Breast epithelium (tissue), 4 donors: ENCODE measurements at regions not wholly inside any gene's neighbourhood (a gene's known extent, or its start where the extent isn't known, plus 50 kb on each side); places are given as distances from the start of the nearest gene placed in this dataset.

Experiments
- DNase-seq, 2 donors: peaks; one replicate each; pipeline ENCODE4 v3.0.0-alpha.2; 2019; ENCODE audit warnings: low spot score in 2 of 2
- H3K27ac ChIP-seq, 2 donors: fragments of 200-600 bp; sonication (generic) in 1 of 2; one replicate each; pipeline ENCODE4 v1.5.1; 2016 to 2019; ENCODE audit warnings: mild to moderate bottlenecking in 1 of 2
- H3K27me3 ChIP-seq, 2 donors: fragments of 200-600 bp; sonication (generic) in 1 of 2; one replicate each; pipeline versions ENCODE4 v1.5.1 to v1.6.0; 2017 to 2019; ENCODE audit warnings: control low read depth in 1 of 2, mild to moderate bottlenecking in 1 of 2
- H3K36me3 ChIP-seq: fragments of 200-600 bp; one replicate; pipeline ENCODE4 v1.5.1; 2019
- H3K4me1 ChIP-seq, 2 donors: fragments of 200-600 bp; sonication (generic); one replicate each; pipeline ENCODE4 v1.5.1; 2016 to 2019; ENCODE audit warnings: control low read depth in 1 of 2
- H3K4me3 ChIP-seq, 3 donors: fragments of 200-600 bp; sonication (generic); 1 replicate in 2 of 3; 2 replicates in 1 of 3; pipeline ENCODE4 v1.5.1; 2016 to 2019; ENCODE audit warnings: mild to moderate bottlenecking in 3 of 3, moderate library complexity in 2 of 3
- H3K9me3 ChIP-seq, 2 donors: fragments of 200-600 bp; sonication (generic) in 1 of 2; one replicate each; pipeline ENCODE4 v1.5.1; 2016 to 2019; ENCODE audit warnings: control low read depth in 1 of 2
- POLR2A ChIP-seq: fragments of 450-650 bp; IDR thresholded peaks from one replicate; pipeline ENCODE4 v1.6.1; 2016; ENCODE audit warnings: antibody characterized with exemption, mild to moderate bottlenecking, moderate library complexity
- POLR2AphosphoS5 ChIP-seq, 3 donors: sonication (generic); formaldehyde crosslinking; IDR thresholded peaks; one replicate each; pipeline ENCODE4 v1.6.1; 2017; ENCODE audit warnings: antibody characterized with exemption in 3 of 3
- intact Hi-C: fragments of 100-400 bp; cut with DNase I; formaldehyde crosslinking; loops from one replicate; pipeline ENCODE4 v1.15.1; 2023; ENCODE audit warnings: low total_unique reads
- TF ChIP-seq, protein P1 (sequence below), 3 donors: fragments of 450-650 bp; IDR thresholded peaks; one replicate each; pipeline ENCODE4 v1.5.1; 2016 to 2017; ENCODE audit warnings: antibody characterized with exemption in 3 of 3, mild to moderate bottlenecking in 3 of 3, moderate library complexity in 3 of 3

DNA sequence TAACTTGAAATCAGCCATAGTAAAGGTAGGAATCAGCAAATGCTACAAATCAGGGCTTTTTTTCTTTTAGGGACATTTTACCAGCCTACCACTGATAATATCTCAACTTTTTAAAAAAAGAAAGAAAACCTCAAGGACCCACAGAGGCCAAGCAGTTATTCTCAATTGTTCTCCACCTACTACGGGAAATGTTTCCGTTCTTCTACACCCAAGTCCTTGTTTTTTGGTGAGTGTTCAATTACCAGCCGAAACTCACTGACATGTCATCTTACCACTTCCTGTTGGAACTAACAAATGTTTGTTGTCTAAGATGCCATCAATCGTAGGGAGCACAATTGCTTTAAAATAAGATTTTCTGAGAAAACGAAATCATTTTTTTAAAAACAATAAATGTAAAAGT, 50.2 kb upstream of the CDK1 start:
- intact Hi-C loops, result no loop called here
- H3K4me1 ChIP-seq, result no peaks in the 10 kb centered on the region
- no peak overlapping the region for H3K27ac ChIP-seq
- TF ChIP-seq, protein P1, sequence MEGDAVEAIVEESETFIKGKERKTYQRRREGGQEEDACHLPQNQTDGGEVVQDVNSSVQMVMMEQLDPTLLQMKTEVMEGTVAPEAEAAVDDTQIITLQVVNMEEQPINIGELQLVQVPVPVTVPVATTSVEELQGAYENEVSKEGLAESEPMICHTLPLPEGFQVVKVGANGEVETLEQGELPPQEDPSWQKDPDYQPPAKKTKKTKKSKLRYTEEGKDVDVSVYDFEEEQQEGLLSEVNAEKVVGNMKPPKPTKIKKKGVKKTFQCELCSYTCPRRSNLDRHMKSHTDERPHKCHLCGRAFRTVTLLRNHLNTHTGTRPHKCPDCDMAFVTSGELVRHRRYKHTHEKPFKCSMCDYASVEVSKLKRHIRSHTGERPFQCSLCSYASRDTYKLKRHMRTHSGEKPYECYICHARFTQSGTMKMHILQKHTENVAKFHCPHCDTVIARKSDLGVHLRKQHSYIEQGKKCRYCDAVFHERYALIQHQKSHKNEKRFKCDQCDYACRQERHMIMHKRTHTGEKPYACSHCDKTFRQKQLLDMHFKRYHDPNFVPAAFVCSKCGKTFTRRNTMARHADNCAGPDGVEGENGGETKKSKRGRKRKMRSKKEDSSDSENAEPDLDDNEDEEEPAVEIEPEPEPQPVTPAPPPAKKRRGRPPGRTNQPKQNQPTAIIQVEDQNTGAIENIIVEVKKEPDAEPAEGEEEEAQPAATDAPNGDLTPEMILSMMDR (IDR thresholded peaks at IDR 0.05), result no peak
- TF ChIP-seq POLR2A (no peak), POLR2AphosphoS5 (IDR thresholded peaks at IDR 0.05) (no peak)
- H3K4me3 ChIP-seq, result no peak overlapping the region
- H3K36me3 ChIP-seq, result no peaks in the 10 kb centered on the region
- no peak for DNase-seq
- no peaks in the 10 kb centered on the region for H3K9me3 ChIP-seq
- H3K27me3 ChIP-seq, result no peaks in the 10 kb centered on the region

DNA sequence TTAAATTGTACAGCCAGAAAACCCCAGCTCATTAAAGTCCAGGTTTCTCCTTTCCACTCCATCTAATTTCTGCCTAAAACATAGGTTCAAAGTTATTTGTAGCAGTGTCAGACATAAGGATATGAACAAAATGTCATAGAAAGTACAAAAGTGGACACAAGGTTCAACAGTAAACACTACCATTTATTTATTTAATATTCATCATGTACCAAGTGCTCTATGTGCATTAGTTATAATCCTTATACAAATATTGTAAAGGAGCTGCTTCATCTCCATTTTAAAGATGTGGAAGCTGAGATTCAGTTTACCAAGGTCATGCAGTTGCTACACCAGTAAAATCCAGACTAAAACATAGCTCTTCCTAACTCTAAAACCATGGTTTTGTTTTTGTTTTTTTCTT, 52.0 kb upstream of the CDK1 start:
- no peaks in the 10 kb centered on the region for H3K9me3 ChIP-seq
- DNase-seq, result no peak
- H3K4me1 ChIP-seq, result no peaks in the 10 kb centered on the region
- no peaks in the 10 kb centered on the region for H3K36me3 ChIP-seq
- intact Hi-C loops, result no loop called here
- TF ChIP-seq, protein P1 (IDR thresholded peaks at IDR 0.05), result no peak
- TF ChIP-seq POLR2AphosphoS5 (IDR thresholded peaks at IDR 0.05) (no peak), POLR2A (no peak)
- no peak overlapping the region for H3K27ac ChIP-seq
- no peak overlapping the region for H3K4me3 ChIP-seq
- no peaks in the 10 kb centered on the region for H3K27me3 ChIP-seq

DNA sequence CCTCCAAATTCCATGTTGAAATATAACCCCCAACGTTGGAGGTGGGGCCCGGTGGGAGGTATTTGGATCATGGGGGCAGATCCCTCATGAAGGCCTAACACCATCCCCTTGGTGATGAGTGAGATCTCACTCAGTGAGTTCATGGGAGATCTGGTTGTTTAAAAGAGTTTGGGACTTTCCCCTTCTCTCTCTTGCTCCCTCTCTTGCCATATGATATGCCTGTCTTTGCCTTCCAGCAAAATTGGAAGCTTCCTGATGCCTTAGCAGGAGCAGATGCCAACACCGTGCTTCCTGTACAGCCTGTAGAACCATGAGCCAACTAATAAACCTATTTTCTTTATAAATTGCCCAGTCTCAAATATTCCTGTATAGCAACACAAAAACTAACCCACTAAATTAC, 55.7 kb upstream of the CDK1 start:
- no peaks in the 10 kb centered on the region for H3K36me3 ChIP-seq
- DNase-seq, result no peak
- no peaks in the 10 kb centered on the region for H3K4me1 ChIP-seq
- TF ChIP-seq POLR2A (no peak), POLR2AphosphoS5 (IDR thresholded peaks at IDR 0.05) (no peak)
- TF ChIP-seq, protein P1 (IDR thresholded peaks at IDR 0.05), result no peak
- intact Hi-C loops, result no loop called here
- no peak overlapping the region for H3K27ac ChIP-seq
- no peaks in the 10 kb centered on the region for H3K27me3 ChIP-seq
- no peaks in the 10 kb centered on the region for H3K9me3 ChIP-seq
- no peak overlapping the region for H3K4me3 ChIP-seq

DNA sequence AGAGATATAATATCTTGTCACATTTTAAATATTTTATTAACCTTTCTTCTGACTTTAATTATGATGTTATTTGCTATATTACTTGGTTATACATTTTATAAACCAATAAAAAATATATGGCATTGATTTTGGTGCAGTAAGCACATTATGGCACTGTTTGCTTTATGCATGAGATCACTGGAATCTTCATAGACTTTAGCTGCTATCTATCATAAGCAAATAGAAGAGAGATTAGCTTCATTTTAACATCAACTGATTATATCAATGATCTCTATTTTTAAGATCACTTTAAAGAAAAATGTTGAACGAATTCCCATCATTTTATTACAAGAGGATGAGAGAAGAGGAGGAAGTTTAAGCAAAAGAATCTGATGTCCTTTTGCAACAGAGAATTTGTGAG, 58.6 kb upstream of the CDK1 start:
- H3K9me3 ChIP-seq, result no peaks in the 10 kb centered on the region
- no peak overlapping the region for H3K27ac ChIP-seq

DNA sequence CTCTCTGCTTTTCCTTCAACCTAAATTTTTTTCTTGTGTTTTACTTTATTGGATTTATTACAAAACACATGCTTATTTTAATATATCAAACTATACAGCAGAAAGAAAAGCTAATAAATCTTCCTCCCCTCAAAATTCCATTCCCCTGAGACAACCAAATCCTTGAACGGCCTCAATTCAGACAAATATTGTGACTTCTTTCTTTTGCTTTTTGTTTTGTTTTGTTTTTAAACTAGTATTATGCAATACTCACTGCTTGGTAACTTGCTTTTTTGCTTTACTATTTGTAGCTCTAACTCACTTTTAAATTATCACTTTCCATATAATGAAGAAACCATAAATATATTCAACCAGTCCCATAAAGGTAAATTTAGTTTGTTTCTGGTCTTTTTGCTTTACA, 59.4 kb upstream of the CDK1 start:
- Histone ChIP-seq H3K4me1 (no peaks in the 10 kb centered on the region), H3K9me3 (no peaks in the 10 kb centered on the region), H3K36me3 (no peaks in the 10 kb centered on the region), H3K4me3 (no peak overlapping the region), H3K27me3 (no peaks in the 10 kb centered on the region), H3K27ac (no peak overlapping the region)
- TF ChIP-seq POLR2AphosphoS5 (IDR thresholded peaks at IDR 0.05) (no peak), POLR2A (no peak)
- TF ChIP-seq, protein P1 (IDR thresholded peaks at IDR 0.05), result no peak
- DNase-seq, result no peak
- intact Hi-C loops, result no loop called here

More for the DNA sequence above, 58.6 kb upstream of the CDK1 start:
- no peak overlapping the region for H3K4me3 ChIP-seq
- intact Hi-C loops, result no loop called here
- H3K27me3 ChIP-seq, result no peaks in the 10 kb centered on the region
- DNase-seq, result no peak
- TF ChIP-seq, protein P1 (IDR thresholded peaks at IDR 0.05), result no peak
- TF ChIP-seq POLR2A, result no peak
- TF ChIP-seq POLR2AphosphoS5 (IDR thresholded peaks at IDR 0.05), result no peak
- H3K36me3 ChIP-seq, result no peaks in the 10 kb centered on the region
- H3K4me1 ChIP-seq, result no peaks in the 10 kb centered on the region
